GM18507 (cell line): ENCODE measurements at regions not wholly inside any gene's neighbourhood (a gene's known extent, or its start where the extent isn't known, plus 50 kb on each side); places are given as distances from the start of the nearest gene placed in this dataset.

Experiments used
- DNase-seq: peaks from one replicate; pipeline ENCODE4 v3.0.0; 2011; ENCODE audit warnings: low read depth; ENCODE audit not compliant: insufficient read length; ENCODE audit errors: extremely low spot score
- FAIRE-seq: peaks from 2 replicates; lab custom pipeline; 2011; peaks lifted over from hg19 to GRCh38; lab: Jason Lieb, UNC

DNA sequence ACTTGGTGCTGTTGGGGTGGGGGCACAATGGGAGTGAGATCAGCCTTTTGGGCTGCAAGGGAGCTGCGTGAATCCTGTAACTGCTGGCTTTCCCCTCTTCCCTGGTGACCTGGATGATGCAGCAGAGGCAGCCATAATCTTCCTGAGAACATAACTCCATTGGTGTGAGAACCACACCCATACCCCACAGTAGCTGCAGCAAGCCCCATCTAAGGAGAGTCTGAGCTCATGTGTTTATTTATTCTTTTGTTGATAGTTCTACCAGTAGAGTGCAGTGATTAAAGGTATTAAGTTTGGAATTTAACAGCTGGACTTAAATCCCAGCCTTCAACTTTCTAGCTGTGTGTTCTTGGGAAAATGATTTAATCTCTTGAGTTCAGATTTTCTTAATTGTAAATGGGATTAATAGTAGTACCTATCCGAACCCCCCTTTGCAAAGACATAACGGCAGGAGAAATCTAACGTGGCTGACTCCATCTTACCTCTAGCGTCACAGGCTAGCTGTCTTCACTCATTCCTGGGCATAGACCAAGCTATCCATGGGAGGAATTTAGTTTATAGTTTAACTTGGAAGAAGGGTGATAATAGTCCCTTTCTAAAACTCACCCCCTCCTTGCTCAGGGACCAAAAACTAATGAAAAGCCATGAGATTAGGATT, 385.0 kb upstream of the DDI1 start:
- FAIRE-seq (no peak), DNase-seq (no peak)

DNA sequence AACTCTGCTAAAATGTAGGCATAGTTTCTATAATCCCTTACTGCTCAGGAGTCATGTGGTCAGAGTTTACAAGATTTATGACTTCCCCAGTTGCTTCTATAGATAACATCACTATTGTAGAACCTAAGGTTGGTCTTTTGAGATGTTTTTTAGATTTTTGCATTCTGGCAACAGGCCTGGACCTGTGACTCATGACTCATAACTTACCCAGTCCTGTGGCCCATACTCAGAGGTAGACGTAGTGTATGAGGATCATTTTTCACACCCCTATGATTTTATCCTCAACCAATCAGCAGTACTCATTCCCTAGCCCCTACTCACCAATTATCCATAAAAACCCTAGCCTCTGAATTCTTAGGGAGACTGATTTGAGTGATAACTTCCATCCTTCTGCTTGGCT, 384.4 kb upstream of the DDI1 start:
- FAIRE-seq (no peak), DNase-seq (no peak)

DNA sequence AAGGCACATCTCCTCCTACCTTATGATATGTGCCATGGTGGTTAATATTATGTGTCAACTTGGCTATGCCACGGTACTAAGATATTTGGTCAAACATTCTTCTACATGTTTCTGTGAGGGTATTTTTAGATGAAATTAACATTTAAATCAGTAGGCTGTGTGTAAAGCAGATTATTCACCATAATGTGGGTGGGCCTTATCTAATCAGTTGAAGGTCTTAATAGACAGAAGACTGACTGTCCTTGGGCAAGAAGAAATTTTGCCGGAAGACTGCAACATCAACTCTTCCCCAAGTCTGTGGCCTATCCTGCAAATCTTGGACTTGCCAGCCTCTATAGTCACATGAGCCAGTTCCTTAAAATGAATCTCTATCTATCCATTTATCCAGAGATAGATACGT, 380.1 kb upstream of the DDI1 start:
- FAIRE-seq: no peak
- DNase-seq: no peak

DNA sequence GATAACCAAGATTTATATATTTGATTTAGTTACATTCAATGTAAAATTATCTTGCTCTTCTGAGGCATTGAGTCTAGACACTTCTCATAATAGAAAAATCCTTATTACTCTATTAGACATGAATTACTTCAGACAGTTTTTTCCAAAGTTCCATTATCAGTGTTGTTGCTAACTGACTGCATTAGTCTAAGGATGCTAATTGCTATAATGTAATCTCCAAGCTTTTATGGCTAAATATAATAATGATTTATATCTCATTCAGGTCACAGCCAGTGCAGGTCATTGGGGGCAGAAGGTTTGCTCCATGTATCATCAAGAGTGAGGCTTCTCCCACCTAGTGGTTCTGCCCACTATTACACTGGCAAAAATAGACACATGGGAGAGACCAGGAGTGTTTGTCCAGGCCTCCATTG, 377.2 kb upstream of the DDI1 start:
- FAIRE-seq: no peak
- no peak for DNase-seq

DNA sequence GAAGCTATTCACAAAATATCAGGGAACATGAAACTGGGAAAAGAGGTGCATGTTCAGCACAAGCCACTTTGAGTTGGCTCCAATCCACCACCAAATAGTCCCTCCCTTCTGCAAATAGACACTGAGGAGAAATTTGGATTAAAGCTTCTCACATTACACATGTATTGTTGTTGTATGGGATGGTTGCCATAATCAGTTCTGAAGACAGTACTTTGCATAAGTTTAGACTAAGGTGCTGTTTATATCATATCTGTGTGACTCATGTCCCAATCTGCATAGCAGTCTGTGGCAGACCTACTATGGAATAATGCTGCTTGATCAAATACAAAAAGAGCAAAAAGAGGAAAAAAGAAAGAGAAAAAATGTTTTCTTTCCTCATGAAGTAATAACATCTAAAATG, 376.7 kb upstream of the DDI1 start:
- no peak for FAIRE-seq
- no peak for DNase-seq

DNA sequence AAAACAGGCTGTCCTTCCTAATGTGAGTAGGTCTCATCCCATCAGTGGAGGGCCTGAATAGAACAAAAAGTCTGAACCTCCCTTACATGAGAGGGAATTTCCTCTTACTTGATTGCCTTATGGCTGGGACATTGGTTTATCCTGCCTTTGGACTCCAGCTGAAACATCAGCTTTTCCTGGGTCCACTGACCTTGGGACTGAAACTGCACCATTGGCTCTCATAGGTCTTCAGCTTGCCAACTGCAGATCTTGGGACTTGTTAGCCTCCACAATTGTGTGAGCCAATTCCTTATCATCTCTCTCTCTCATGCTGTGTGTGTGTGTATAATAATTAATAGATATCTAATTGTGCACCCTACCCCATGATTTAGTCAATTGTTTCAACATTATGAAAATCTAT, 375.3 kb upstream of the DDI1 start:
- DNase-seq: no peak
- no peak for FAIRE-seq

DNA sequence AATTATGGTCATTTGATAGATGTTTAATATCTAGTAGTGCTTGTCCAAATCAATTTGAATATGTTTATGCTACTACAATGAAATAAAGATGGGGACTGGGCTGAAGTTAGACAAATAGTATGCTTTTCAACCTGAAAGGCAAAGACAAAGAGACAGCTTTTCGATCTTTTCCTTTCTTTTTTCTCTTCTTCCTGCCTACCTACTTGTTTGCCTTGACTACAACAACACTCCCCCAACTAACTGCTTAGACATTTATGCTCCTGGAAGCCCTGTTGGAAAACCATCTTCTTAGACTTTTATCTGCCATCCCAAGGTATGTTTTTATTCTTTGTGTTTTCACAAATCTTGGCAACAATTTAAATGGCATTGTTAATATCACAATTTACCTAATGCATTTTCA, 374.4 kb upstream of the DDI1 start:
- DNase-seq: no peak
- FAIRE-seq: no peak

DNA sequence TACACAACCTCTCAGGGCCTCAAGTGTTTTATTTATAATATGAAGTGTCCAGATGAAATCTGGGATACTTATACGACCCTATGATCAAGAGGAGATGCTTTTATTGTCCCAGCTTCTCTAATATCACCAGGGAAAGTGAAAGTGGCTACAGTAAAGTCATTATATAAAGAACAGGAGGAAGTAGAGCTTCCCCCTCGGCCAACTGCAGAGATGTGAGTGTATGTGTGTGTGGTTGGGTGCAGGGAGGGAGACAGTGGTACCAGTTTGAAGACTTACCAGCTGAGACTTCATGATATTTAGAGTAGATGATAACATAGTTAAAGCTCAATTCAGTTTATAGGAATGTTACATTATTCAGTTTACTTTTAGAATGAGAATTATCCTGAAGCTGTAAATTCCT, 373.6 kb upstream of the DDI1 start:
- no peak for DNase-seq
- no peak for FAIRE-seq

DNA sequence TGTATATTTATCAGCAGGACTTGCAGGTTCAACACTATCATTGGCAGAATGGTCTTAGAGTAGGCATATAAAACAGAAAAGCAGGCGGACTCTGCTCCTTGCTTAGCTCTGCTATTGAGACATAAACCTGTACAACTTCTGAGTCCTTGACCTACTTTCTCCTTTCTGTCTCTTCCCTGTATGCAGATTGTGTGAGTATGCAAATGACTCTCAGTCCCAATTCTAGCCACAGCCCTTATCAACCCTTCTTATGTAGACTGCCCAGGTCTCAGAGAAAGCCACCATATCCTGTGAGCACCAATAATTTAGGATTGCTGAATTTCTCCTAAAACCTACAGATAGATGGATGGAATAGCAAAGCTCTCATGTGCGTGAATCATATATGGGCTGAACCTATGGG, 367.6 kb upstream of the DDI1 start:
- DNase-seq (no peak), FAIRE-seq (no peak)

DNA sequence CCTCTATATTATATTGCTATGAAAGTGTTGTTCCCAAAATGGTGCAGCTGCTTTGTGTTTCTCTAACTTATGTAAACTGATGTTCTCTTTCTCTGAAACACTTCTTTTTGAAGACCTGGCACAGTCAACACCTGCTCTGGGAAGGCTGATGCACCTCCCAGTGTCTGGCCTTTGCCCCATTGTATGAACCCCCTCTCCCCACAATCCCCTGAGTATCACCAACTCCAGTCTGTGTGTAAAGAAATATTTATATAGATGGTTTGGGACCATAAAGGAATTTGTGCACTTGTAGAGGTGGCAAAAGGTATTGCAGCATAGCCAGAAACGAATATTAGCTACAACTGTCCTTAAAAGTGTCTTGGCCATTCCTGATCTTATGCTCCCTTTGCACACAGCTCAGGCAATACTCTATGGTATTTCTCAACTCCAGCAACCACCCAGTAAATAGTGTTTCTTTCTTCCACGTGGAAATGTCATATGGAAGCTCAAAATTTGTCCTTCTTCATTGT, 365.2 kb upstream of the DDI1 start:
- DNase-seq (no peak), FAIRE-seq (no peak)

DNA sequence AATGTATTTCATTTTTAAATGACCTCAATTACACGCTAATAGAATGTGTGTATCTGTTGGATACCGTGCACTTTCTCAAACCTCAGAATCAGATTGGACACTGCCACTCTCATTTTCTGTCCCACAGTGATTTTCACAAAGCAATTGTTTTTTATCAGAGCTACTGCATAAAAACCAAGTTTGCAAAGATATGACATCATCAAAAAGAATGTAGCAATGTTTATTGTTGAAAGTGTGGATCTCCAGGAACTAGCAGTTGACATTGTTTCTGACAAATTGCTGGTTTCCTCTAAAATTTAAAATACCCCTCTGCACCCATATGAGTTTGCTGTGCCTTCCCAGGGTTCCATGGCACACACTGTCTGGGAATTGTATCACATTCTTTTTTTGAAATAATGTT, 362.7 kb upstream of the DDI1 start:
- FAIRE-seq (no peak), DNase-seq (no peak)

DNA sequence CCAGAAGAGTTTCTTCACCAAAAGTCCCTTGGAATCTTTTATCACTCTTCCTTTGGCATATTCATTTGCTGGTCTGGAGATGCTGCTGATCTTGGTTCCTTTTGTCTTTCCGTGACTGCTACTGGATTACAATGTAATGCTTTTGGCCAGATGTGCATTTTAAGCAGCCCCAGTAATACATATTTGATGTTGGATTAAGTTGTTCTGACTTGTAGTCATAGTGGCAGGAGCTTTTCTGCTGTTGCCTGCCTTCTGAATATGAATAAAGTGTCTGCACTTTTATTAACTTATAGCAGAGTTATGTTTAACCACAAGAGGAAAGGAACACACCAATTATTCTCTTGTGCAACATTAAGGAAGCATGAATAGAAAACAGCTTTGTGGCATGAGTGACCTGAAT, 360.0 kb upstream of the DDI1 start:
- no peak for FAIRE-seq
- no peak for DNase-seq

DNA sequence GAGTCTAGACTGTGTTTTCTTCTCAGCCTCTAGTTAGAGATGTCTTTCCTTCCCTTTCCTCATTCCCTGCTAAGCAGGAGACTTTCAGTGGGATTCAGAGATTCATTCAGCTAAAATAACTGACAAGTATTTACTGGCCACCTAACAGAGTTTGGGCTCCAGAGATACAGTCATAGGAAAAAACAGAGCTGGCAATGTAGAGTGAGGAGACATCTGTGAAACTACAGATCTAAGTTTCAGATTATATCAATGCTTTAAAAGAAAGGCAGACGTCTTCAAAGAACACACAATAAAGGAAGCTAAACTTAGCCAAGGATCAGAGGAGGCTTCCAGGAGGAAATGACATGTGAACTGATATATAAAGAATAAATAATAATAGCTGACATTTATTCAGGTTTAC, 355.6 kb upstream of the DDI1 start:
- FAIRE-seq (no peak), DNase-seq (no peak)

DNA sequence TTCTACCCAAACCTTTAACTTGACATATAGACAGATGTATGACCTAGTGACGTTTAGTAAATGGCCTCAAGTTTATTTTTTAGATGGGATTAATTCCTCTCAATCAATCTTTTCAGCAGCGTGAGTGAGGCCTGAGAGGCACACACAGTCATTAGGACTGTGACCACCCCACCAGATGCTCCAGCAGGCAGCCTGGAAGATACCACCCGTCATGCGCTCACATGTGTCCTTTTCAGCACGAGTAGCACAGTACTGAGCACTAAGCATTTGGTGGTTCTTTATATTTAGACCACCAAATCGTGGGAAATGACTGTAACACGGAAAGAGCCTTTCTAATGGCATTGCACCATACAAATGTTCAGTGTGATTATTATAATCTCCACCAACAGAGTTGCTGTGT, 354.6 kb upstream of the DDI1 start:
- DNase-seq (no peak), FAIRE-seq (no peak)

DNA sequence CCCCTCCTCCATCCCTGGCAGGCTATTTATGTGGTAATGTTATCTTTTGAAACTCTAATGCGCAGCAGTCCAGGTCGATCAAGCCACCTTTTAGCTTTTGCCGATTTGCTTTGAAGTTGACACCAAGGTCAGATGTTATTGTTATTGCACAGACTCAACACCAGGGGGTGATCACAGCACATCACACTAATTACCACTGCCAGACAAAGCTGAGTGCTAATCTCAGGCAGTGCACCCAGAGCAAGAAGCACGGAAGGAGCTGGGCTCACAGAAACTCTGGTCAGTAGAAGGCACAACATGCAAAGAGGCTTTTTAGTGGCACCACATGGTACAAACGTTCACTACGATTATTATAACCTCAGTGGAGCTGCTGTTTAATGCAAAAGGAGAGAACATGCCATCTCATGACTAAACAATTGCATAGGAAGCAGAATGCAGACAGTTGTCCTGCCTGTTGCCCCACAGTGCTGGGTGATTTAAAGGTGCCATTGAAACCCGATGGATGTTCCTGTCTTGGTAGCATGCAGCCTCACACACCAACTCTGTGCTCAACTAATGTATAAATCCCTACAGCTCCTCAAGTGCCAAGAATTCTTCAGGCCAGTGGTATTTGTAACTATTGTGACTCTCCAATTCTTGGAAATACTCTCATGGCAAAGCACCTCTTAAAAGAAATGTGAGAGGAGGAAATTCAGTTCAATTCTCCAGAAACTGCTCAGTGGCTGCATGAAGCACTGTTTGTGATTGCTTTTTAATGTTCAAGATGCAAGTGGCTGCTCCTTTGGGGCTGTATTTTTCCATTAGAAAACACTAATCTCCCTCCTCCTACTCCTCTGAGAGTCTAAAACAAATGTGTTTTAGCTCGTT, 353.9 kb upstream of the DDI1 start:
- FAIRE-seq: peak; percentile 90
- DNase-seq: peak; percentile 36

DNA sequence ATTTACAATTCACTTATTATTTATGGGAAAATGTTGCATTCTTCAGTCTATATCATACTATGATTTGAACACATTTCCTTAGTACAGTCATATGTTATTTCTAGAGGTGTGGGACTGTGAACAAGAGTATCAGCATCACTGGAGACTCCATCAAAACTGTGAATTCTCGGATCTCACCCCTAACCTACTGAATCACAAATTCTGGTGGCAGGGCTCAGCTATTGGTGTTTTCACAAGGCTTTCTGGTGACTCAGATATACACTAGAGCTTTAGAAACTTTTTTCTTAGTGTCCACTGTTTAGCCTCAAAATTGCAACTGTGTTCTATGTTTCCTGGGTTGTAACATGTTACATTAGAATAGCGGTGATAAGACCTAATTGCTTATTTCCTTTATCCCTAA, 352.9 kb upstream of the DDI1 start:
- FAIRE-seq: no peak
- no peak for DNase-seq

DNA sequence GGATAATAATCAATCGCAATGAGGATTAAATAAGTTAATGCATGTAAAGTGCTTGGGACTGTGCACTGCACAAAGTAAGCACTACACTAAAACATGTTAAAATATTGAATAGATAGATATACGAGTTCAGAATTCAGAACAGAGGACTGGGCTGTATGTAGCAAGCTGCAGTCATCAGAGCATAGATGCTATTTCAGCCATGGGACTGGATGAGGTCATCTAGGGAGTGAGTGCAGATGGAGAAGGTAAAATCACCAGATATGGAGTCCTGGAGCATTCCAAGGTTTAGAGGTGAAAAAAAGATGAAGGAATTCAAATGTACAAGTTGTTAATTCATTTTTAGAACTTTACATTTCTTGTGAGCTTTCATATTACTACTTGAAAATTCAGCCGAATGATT, 347.5 kb upstream of the DDI1 start:
- no peak for DNase-seq
- FAIRE-seq: no peak

DNA sequence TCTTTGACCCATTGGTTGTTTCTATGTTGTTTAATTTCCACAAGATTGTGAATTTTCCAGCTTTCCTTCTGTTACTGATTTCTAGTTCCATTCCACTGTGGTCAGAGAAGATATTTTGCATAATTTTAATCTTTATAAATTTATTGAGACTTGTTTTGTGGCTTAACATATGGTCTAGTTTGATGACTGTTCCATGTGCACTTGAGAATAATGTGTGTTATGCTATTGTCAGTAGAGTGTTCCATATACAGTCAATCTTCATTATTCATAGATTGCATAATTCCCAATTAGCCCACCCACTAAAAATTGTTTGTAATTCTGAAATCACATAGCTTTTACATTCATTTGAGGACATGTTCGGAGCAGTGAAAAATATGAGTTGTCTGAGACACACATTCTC, 346.1 kb upstream of the DDI1 start:
- no peak for FAIRE-seq

DNA sequence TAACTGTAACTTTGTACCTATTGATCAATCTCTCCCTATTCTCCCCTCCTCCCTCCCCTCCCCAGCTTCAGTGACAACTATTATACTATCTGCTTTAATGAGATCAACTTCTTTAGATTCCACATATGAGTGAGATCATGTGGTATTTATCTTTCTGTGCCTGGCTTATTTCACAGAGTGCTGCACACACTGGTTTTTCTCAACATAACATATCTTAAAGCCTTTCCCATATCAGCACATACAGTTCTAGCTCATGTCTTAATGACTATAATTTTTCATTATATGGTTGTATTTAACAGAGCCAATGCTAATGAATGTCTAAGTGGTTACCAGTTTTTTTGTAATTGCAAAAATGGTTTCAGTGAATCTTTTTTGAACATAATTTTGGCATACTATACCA, 340.3 kb upstream of the DDI1 start:
- DNase-seq: no peak

More for the DNA sequence above, 346.1 kb upstream of the DDI1 start:
- no peak for DNase-seq

DNA sequence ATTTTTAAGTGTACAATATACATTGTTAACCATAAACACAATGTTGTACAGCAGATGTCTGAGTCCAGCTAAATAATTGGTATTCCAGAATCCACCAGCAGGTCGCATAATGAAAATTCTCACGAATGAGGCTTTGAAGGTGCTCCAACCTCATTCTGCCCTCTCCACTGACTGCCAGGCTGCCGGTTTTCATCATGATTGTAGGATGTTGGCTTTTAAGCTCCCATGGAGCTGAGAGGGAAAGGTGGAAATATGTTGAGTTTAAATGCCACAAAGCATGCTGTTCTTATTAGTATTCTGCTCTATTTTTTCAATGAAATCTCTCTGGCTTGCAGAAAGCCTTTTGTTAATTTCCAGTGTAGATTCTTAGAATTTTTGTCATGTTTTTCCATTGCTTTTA, 337.2 kb upstream of the DDI1 start:
- DNase-seq (no peak), FAIRE-seq (no peak)

More for the DNA sequence above, 340.3 kb upstream of the DDI1 start:
- no peak for FAIRE-seq

DNA sequence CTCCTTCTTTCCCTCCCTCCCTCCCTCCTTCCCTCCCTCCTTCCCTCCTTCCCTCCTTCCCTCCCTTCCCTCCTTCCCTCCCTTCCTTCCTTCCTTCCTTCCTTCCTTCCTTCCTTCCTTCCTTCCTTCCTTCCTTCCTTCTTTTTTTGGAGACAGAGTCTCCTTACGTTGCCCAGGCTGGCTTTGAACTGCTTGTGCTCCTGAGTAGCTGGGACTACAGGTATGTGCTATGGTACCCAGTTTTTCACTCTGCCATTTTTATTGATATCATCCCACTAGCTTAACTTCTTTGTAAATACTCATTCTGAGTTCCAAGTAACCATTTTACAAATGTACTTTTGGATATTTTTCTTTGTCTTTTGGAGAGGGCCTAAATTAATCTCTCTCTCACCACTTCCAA, 336.8 kb upstream of the DDI1 start:
- DNase-seq: no peak
- no peak for FAIRE-seq
